Upper lobe of left lung (tissue), 6 donors: ENCODE measurements at regions not wholly inside any gene's neighbourhood (a gene's known extent, or its start where the extent isn't known, plus 50 kb on each side); places are given as distances from the start of the nearest gene placed in this dataset.

ENCODE experiments used
- ATAC-seq, 2 donors: fragments of 200-7000 bp; cut with Tn5 transposase; one replicate each; pipeline ENCODE4 v1.9.1; 2022; ENCODE audit warnings: mild to moderate bottlenecking in 2 of 2, moderate library complexity in 2 of 2; ENCODE audit not compliant: low FRiP score in 2 of 2
- DNase-seq, 2 donors: peaks; one replicate each; pipeline ENCODE4 v3.0.0-alpha.2; 2019 to 2020
- H3K27ac ChIP-seq, 4 donors: fragments of 200-600 bp; sonication (generic); one replicate each; pipeline ENCODE4 v1.5.1; 2016 to 2019
- H3K27me3 ChIP-seq, 4 donors: fragments of 200-600 bp; sonication (generic); one replicate each; pipeline ENCODE4 v1.5.1; 2017 to 2019
- H3K36me3 ChIP-seq, 4 donors: fragments of 200-600 bp; sonication (generic); one replicate each; pipeline ENCODE4 v1.5.1; 2016 to 2019
- H3K4me1 ChIP-seq, 4 donors: fragments of 200-600 bp; sonication (generic); one replicate each; pipeline ENCODE4 v1.5.1; 2018 to 2019
- H3K4me3 ChIP-seq, 4 donors: fragments of 200-600 bp; sonication (generic); one replicate each; pipeline ENCODE4 v1.5.1; 2017 to 2019; ENCODE audit warnings: mild to moderate bottlenecking in 2 of 4, moderate library complexity in 1 of 4
- H3K9me3 ChIP-seq, 4 donors: fragments of 200-600 bp; sonication (generic); one replicate each; pipeline ENCODE4 v1.5.1; 2018 to 2019
- CTCF ChIP-seq, 6 experiments: fragments of 450-650 bp in 4 of 6; fragments of 200-600 bp in 2 of 6; sonication (generic) in 2 of 6; IDR thresholded peaks; one replicate each; pipeline ENCODE4 v1.5.1; 2016 to 2019; ENCODE audit warnings: antibody characterized with exemption in 6 of 6
- EP300 ChIP-seq, 4 donors: sonication (generic); formaldehyde crosslinking; IDR thresholded peaks; one replicate each; pipeline ENCODE4 v1.5.1; 2017; ENCODE audit warnings: antibody characterized with exemption in 4 of 4, control low read depth in 2 of 4
- POLR2A ChIP-seq, 4 donors: fragments of 450-650 bp; IDR thresholded peaks; one replicate each; pipeline ENCODE4 v1.5.1; 2016 to 2017; ENCODE audit warnings: antibody characterized with exemption in 4 of 4, mild to moderate bottlenecking in 2 of 4
- POLR2AphosphoS5 ChIP-seq, 2 donors: sonication (generic); formaldehyde crosslinking; IDR thresholded peaks; one replicate each; pipeline ENCODE4 v1.5.1; 2017; ENCODE audit warnings: antibody characterized with exemption in 2 of 2
- WGBS, 2 donors: methylation state at CpG; one replicate each; pipeline ENCODE4 v1.1.5; 2017 to 2018; 5-methylcytosine and 5-hydroxymethylcytosine counted together
- donor health status: DM: no; HTN: no; CAD: no; lungs with moderate emphysema.
- donor health status: DM: no; HTN: yes; CAD: no; lungs with severe emphysema.

- TF ChIP-seq EP300 (IDR thresholded peaks at IDR 0.05), result no peak
- H3K27me3 ChIP-seq, result no peaks in the 10 kb centered on the region
- H3K36me3 ChIP-seq, result no peaks in the 10 kb centered on the region
- WGBS, 2 donors, result 90 to 91% methylated on average over 7 of the region's 7 CpGs
- H3K9me3 ChIP-seq, result no peaks in the 10 kb centered on the region
- no peaks in the 10 kb centered on the region for H3K4me1 ChIP-seq
- H3K27ac ChIP-seq, result no peak overlapping the region
- no peak for ATAC-seq
- DNase-seq, result no peak
- H3K4me3 ChIP-seq, result no peak overlapping the region
Observed at GRCh38 chr4:180657881-180658280, 1585.3 kb upstream of the TENM3 start.

- ATAC-seq (peak; percentile 65 to 90), DNase-seq (peak in 1 of 2 donors; percentile 46)
- WGBS, 2 donors, result 13 to 14% methylated on average over 5 of the region's 5 CpGs
- H3K4me1 ChIP-seq, result no peaks in the 10 kb centered on the region
- H3K36me3 ChIP-seq, result no peaks in the 10 kb centered on the region
- H3K27me3 ChIP-seq, result no peaks in the 10 kb centered on the region
- no peak overlapping the region for H3K27ac ChIP-seq
- no peak overlapping the region for H3K4me3 ChIP-seq
- no peaks in the 10 kb centered on the region for H3K9me3 ChIP-seq
- peak in 5 of 6 experiments; percentile 45 to 61 (median 51) for TF ChIP-seq CTCF (IDR thresholded peaks at IDR 0.05)
- TF ChIP-seq POLR2A (IDR thresholded peaks at IDR 0.05), result no peak
- TF ChIP-seq EP300 (IDR thresholded peaks at IDR 0.05), result no peak
- TF ChIP-seq POLR2AphosphoS5 (IDR thresholded peaks at IDR 0.05), result no peak
Observed at GRCh38 chr4:180664766-180665368, 1578.3 kb upstream of the TENM3 start.

- H3K36me3 ChIP-seq, result no peaks in the 10 kb centered on the region
- H3K27me3 ChIP-seq, result no peaks in the 10 kb centered on the region
- ATAC-seq (no peak), DNase-seq (no peak)
- H3K4me1 ChIP-seq, result no peaks in the 10 kb centered on the region
- H3K9me3 ChIP-seq, result no peaks in the 10 kb centered on the region
- H3K4me3 ChIP-seq, result no peak overlapping the region
- 18 to 20% methylated on average over 2 of the region's 2 CpGs for WGBS, 2 donors
- TF ChIP-seq CTCF (IDR thresholded peaks at IDR 0.05) (no peak), POLR2AphosphoS5 (IDR thresholded peaks at IDR 0.05) (no peak), EP300 (IDR thresholded peaks at IDR 0.05) (no peak), POLR2A (IDR thresholded peaks at IDR 0.05) (no peak)
- H3K27ac ChIP-seq, result no peak overlapping the region
Observed at GRCh38 chr4:180665481-180665880, 1577.7 kb upstream of the TENM3 start.

GRCh38 chr4:180665994-180666824 lies 1577.0 kb upstream of the TENM3 start:
- H3K27me3 ChIP-seq, result no peaks in the 10 kb centered on the region
- TF ChIP-seq POLR2AphosphoS5 (IDR thresholded peaks at IDR 0.05) (no peak), EP300 (IDR thresholded peaks at IDR 0.05) (no peak), CTCF (IDR thresholded peaks at IDR 0.05) (peak in 3 of 6 experiments; percentile 22 to 34 (median 27)), POLR2A (IDR thresholded peaks at IDR 0.05) (no peak)
- DNase-seq (no peak), ATAC-seq (peak in 1 of 2 donors; percentile 51)
- no peaks in the 10 kb centered on the region for H3K36me3 ChIP-seq
- H3K9me3 ChIP-seq, result no peaks in the 10 kb centered on the region
- H3K4me3 ChIP-seq, result no peak overlapping the region
- WGBS, 2 donors, result 27 to 29% methylated on average over 7 of the region's 7 CpGs
- no peak overlapping the region for H3K27ac ChIP-seq
- H3K4me1 ChIP-seq, result no peaks in the 10 kb centered on the region

- Histone ChIP-seq H3K4me1 (no peaks in the 10 kb centered on the region), H3K36me3 (no peaks in the 10 kb centered on the region), H3K4me3 (no peak overlapping the region), H3K27ac (no peak overlapping the region), H3K27me3 (no peaks in the 10 kb centered on the region), H3K9me3 (no peaks in the 10 kb centered on the region)
- ATAC-seq, result no peak
- DNase-seq, result no peak
- WGBS, 2 donors, result 92 to 95% methylated on average over 10 to 14 of the region's 14 CpGs
- TF ChIP-seq EP300 (IDR thresholded peaks at IDR 0.05), result no peak
Observed at GRCh38 chr4:180668732-180669131, 1574.5 kb upstream of the TENM3 start.
